Activated CD4-positive, alpha-beta T cell treated with anti-CD3 and anti-CD28 coated beads for 36 hours (primary cell): ENCODE measurements at regions not wholly inside any gene's neighbourhood (a gene's known extent, or its start where the extent isn't known, plus 50 kb on each side); places are given as distances from the start of the nearest gene placed in this dataset.

Experiments used
- ATAC-seq: fragments of 200-7000 bp; cut with Tn5 transposase; one replicate; pipeline ENCODE4 v1.10.0; 2021; ENCODE audit warnings: mild to moderate bottlenecking, moderate library complexity
- CTCF ChIA-PET: fragments of 350-600 bp; sonication (Branson Sonifier 250); formaldehyde crosslinking; loops from one replicate; lab custom pipeline; 2021; ENCODE audit warnings: antibody characterized with exemption; lab: Charles Lee
- POLR2A ChIA-PET: fragments of 350-600 bp; sonication (Branson Sonifier 250); formaldehyde crosslinking; loops from one replicate; lab custom pipeline; 2021; ENCODE audit warnings: antibody characterized with exemption, inconsistent platforms; lab: Charles Lee
- DNase-seq: peaks from one replicate; pipeline ENCODE4 v3.0.0-alpha.2; 2020
- H3K27ac Mint-ChIP-seq: one replicate; pipeline ENCODE4 v1.8.0; 2021; ENCODE audit warnings: mixed read lengths
- H3K27me3 Mint-ChIP-seq: one replicate; pipeline ENCODE4 v1.8.0; 2021; ENCODE audit warnings: mixed read lengths
- H3K36me3 Mint-ChIP-seq: one replicate; pipeline ENCODE4 v1.8.0; 2021; ENCODE audit warnings: low read depth, mixed read lengths
- H3K4me1 Mint-ChIP-seq: one replicate; pipeline ENCODE4 v1.8.0; 2021; ENCODE audit warnings: mixed read lengths
- H3K4me3 Mint-ChIP-seq: one replicate; pipeline ENCODE4 v1.8.0; 2021; ENCODE audit warnings: mild to moderate bottlenecking, moderate library complexity, mixed read lengths
- H3K9me3 Mint-ChIP-seq: one replicate; pipeline ENCODE4 v1.8.0; 2021; ENCODE audit warnings: low read depth, mixed read lengths
- intact Hi-C, 2 experiments: fragments of 100-400 bp; cut with DNase I in 1 of 2; cut with micrococcal nuclease in 1 of 2; formaldehyde crosslinking; loops; one replicate each; pipeline versions ENCODE4 v1.14.2 to v1.15.1; 2022 to 2024; cut with DNase I, micrococcal nuclease

- Mint-ChIP-seq H3K4me3 (no peak overlapping the region), H3K4me1 (no peaks in the 10 kb centered on the region), H3K27me3 (no peaks in the 10 kb centered on the region), H3K36me3 (no peaks in the 10 kb centered on the region), H3K27ac (no peak overlapping the region), H3K9me3 (peaks cover 4% of the 10 kb centered on the region)
- ATAC-seq (no peak), DNase-seq (no peak)
- ChIA-PET CTCF (interaction anchor here (0.6 kb wide), 1 partner anchor 404 kb away, joined by 3 read pairs; no protein-coding TSS in a partner anchor), POLR2A (no interaction called here)
- intact Hi-C loops: no loop called here
These were observed 181.1 kb downstream of the MYCN start for GRCh38 chr2:16121231-16121985.

- no peak overlapping the region for H3K27ac Mint-ChIP-seq
- CTCF ChIA-PET: interaction anchor here (0.6 kb wide), 1 partner anchor 404 kb away, joined by 3 read pairs; no protein-coding TSS in a partner anchor
- no peaks in the 10 kb centered on the region for H3K36me3 Mint-ChIP-seq
- no peaks in the 10 kb centered on the region for H3K27me3 Mint-ChIP-seq
- ATAC-seq (no peak), DNase-seq (no peak)
- intact Hi-C loops: no loop called here
- POLR2A ChIA-PET: no interaction called here
- peaks cover 4% of the 10 kb centered on the region for H3K9me3 Mint-ChIP-seq
- no peaks in the 10 kb centered on the region for H3K4me1 Mint-ChIP-seq
- no peak overlapping the region for H3K4me3 Mint-ChIP-seq
These were observed 180.3 kb downstream of the MYCN start for GRCh38 chr2:16120591-16121180.

GRCh38 chr2:16119741-16120140, 179.4 kb downstream of the MYCN start:
- H3K4me1 Mint-ChIP-seq: no peaks in the 10 kb centered on the region
- no peak overlapping the region for H3K27ac Mint-ChIP-seq
- ATAC-seq: no peak
- H3K36me3 Mint-ChIP-seq: no peaks in the 10 kb centered on the region
- H3K4me3 Mint-ChIP-seq: no peak overlapping the region
- no peaks in the 10 kb centered on the region for H3K27me3 Mint-ChIP-seq
- ChIA-PET POLR2A (no interaction called here), CTCF (no interaction called here)
- DNase-seq: no peak
- peaks cover 4% of the 10 kb centered on the region for H3K9me3 Mint-ChIP-seq
- intact Hi-C loops: no loop called here

- no peak overlapping the region for H3K27ac Mint-ChIP-seq
These were observed 178.6 kb downstream of the MYCN start for GRCh38 chr2:16118611-16119590.

GRCh38 chr2:16117791-16118610, 177.7 kb downstream of the MYCN start:
- no peaks in the 10 kb centered on the region for H3K4me1 Mint-ChIP-seq
- no peaks in the 10 kb centered on the region for H3K36me3 Mint-ChIP-seq
- intact Hi-C loops: no loop called here
- ChIA-PET POLR2A (no interaction called here), CTCF (interaction anchor here (0.5 kb wide), 1 partner anchor 10 kb away, joined by 3 read pairs; no protein-coding TSS in a partner anchor)
- ATAC-seq (no peak), DNase-seq (no peak)
- no peak overlapping the region for H3K27ac Mint-ChIP-seq
- H3K9me3 Mint-ChIP-seq: peaks cover 4% of the 10 kb centered on the region
- no peak overlapping the region for H3K4me3 Mint-ChIP-seq
- H3K27me3 Mint-ChIP-seq: no peaks in the 10 kb centered on the region

More at GRCh38 chr2:16118611-16119590, 178.6 kb downstream of the MYCN start:
- intact Hi-C loops: no loop called here
- no peak overlapping the region for H3K4me3 Mint-ChIP-seq
- no peaks in the 10 kb centered on the region for H3K36me3 Mint-ChIP-seq
- ChIA-PET CTCF (no interaction called here), POLR2A (no interaction called here)
- DNase-seq (no peak), ATAC-seq (no peak)
- no peaks in the 10 kb centered on the region for H3K4me1 Mint-ChIP-seq
- H3K9me3 Mint-ChIP-seq: peaks cover 4% of the 10 kb centered on the region
- no peaks in the 10 kb centered on the region for H3K27me3 Mint-ChIP-seq

- intact Hi-C loops: no loop called here
- no peak for ATAC-seq
- Mint-ChIP-seq H3K27ac (no peak overlapping the region), H3K9me3 (peaks cover 4% of the 10 kb centered on the region), H3K4me3 (no peak overlapping the region), H3K27me3 (no peaks in the 10 kb centered on the region), H3K4me1 (no peaks in the 10 kb centered on the region), H3K36me3 (no peaks in the 10 kb centered on the region)
- ChIA-PET CTCF (no interaction called here), POLR2A (no interaction called here)
- no peak for DNase-seq
These were observed 176.8 kb downstream of the MYCN start for GRCh38 chr2:16117021-16117700.

- Mint-ChIP-seq H3K36me3 (no peaks in the 10 kb centered on the region), H3K4me1 (no peaks in the 10 kb centered on the region), H3K9me3 (no peaks in the 10 kb centered on the region), H3K27me3 (no peaks in the 10 kb centered on the region), H3K4me3 (no peak overlapping the region), H3K27ac (no peak overlapping the region)
- ATAC-seq (no peak), DNase-seq (no peak)
- ChIA-PET CTCF (no interaction called here), POLR2A (no interaction called here)
- intact Hi-C loops: no loop called here
These were observed 175.8 kb downstream of the MYCN start for GRCh38 chr2:16115881-16116830.

- ChIA-PET CTCF (no interaction called here), POLR2A (no interaction called here)
- Mint-ChIP-seq H3K9me3 (no peaks in the 10 kb centered on the region), H3K27ac (no peak overlapping the region), H3K4me3 (no peak overlapping the region), H3K4me1 (no peaks in the 10 kb centered on the region), H3K27me3 (no peaks in the 10 kb centered on the region), H3K36me3 (no peaks in the 10 kb centered on the region)
- DNase-seq: no peak
- ATAC-seq: no peak
- intact Hi-C loops: no loop called here
These were observed 174.9 kb downstream of the MYCN start for GRCh38 chr2:16115291-16115690.

GRCh38 chr2:16114836-16115235, 174.5 kb downstream of the MYCN start:
- DNase-seq (no peak), ATAC-seq (no peak)
- no peak overlapping the region for H3K27ac Mint-ChIP-seq
- POLR2A ChIA-PET: no interaction called here
- H3K9me3 Mint-ChIP-seq: no peaks in the 10 kb centered on the region
- H3K4me3 Mint-ChIP-seq: no peak overlapping the region
- H3K27me3 Mint-ChIP-seq: no peaks in the 10 kb centered on the region
- no peaks in the 10 kb centered on the region for H3K4me1 Mint-ChIP-seq
- CTCF ChIA-PET: interaction anchor here (0.6 kb wide), 1 partner anchor 154 kb away, joined by 3 read pairs; no protein-coding TSS in a partner anchor
- no peaks in the 10 kb centered on the region for H3K36me3 Mint-ChIP-seq
- intact Hi-C loops: no loop called here

GRCh38 chr2:16114070-16114469, 173.7 kb downstream of the MYCN start:
- H3K27me3 Mint-ChIP-seq: no peaks in the 10 kb centered on the region
- intact Hi-C loops: no loop called here

More at GRCh38 chr2:16114070-16114469, 173.7 kb downstream of the MYCN start:
- no peaks in the 10 kb centered on the region for H3K9me3 Mint-ChIP-seq
- no peak overlapping the region for H3K27ac Mint-ChIP-seq
- CTCF ChIA-PET: interaction anchor here (0.6 kb wide), 1 partner anchor 153 kb away, joined by 3 read pairs; no protein-coding TSS in a partner anchor
- DNase-seq (no peak), ATAC-seq (no peak)
- no peaks in the 10 kb centered on the region for H3K4me1 Mint-ChIP-seq
- POLR2A ChIA-PET: no interaction called here
- H3K4me3 Mint-ChIP-seq: no peak overlapping the region
- no peaks in the 10 kb centered on the region for H3K36me3 Mint-ChIP-seq
